Stimulated activated CD4-positive, alpha-beta T cell treated with anti-CD3 and anti-CD28 coated beads, Interleukin-2, amount 100 ng/mL, for 24 hours (primary cell): ENCODE measurements at regions not wholly inside any gene's neighbourhood (a gene's known extent, or its start where the extent isn't known, plus 50 kb on each side); places are given as distances from the start of the nearest gene placed in this dataset.

ENCODE experiments used
- DNase-seq, 2 donors: peaks; one replicate each; pipeline ENCODE4 v3.0.0-alpha.2; 2020

DNA sequence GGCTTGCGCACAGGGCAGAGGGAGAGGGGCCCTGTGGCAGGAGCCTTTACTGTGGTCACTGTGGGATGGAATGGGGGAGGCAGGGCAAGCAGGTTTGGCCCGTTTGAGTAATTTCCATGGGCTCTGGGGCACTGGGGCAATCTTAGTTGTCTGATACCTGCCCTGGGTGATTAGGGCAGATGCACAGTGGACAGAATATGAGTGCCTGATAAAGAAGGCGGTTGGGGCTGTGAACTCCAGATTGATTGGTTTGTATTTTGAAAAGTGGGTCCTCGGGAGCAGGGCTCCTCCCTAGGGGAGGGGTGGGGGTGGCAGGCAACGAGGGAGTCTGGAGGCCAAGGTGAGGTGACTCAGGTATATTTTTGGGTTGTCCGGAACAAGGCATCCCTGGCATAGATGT lies 247.5 kb downstream of the NSG2 start:
- no peak for DNase-seq

DNA sequence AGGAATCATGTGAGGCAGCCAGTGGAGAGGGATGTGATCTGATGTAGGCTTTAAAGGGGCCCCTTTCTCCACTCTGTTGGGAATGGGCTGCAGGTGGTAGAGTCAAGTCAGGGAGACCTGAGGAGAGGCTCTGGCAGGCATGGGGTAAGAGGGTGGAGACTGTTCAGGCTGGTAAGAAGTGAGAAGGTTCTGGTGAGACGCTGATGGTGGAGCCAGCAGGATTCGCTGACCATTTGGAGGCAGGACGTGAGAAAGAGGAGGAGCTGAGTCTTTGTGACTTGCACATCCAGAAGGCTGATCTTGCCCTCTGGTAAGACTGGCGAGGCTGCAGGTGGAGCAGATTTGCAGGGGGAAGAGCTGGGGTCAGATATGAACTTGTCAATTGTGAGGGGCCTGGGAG lies 248.0 kb downstream of the NSG2 start:
- DNase-seq, result no peak

DNA sequence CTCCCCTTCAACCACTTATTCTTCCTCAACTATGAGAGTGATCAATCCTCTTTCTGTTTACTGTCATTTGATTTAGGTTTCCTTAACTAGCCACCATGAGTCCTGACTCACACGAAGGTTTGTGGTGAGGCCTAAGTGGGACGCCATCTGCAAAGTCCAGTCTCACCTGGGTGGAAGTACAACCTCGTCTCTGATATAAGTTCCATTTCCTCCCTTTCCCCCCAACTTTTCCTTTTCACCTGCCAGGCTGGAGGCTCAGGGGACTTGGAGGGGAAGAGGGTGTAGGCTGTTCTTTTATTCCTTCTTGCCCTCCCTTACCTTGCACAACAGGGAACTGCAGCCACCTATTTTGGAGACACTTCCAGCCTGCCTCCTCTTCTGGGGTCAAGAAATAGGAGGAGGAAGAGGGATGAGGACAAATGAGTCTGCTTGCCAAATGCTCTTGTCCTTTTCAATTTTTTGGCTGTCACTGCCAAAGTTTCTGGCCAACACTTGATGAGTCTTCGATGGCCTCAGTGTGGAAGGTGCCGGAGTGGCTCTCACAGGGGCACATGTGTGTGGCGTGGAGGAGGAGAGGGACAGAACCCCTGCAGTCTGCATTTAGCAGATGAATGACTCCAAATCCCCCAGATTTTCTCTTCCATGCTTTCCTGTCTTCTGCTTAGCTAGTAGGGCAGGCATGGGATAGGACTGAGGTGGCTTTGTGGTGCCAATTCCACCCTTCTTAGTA lies 249.6 kb downstream of the NSG2 start:
- no peak for DNase-seq

DNA sequence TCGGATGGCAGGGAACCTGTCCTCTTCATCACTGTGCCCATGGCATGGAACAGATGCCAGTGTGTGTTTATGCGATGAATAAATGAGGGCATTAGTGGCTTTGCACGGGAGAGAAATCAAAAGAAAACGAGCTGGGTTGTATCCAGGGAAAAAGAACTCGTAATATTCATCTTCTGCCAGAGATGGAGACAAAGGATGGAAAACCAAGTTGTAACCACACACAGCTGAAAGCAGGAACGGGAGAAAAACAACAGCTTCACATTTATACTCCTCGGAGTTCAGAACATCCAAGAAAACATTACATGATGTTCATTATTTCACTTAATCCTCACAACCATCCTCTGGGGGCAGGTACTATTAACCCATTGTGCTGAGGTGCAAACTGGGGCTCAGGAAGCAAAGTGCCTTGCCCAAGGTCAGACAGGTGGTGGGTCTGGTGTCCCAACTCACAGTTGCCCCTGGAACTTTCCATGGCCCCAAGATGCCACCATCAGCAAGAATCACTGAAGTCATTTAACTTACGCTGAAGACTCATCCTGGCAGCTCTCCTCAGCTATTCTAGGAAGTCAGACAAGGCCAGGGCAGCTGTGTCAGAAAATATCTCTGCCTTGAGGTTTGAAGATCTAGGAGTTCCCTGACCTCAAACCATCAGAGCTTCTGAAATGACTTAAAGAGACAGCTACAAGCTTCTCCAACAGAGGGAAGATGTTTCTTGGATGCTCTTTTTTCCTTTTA lies 250.4 kb downstream of the NSG2 start:
- no peak for DNase-seq

DNA sequence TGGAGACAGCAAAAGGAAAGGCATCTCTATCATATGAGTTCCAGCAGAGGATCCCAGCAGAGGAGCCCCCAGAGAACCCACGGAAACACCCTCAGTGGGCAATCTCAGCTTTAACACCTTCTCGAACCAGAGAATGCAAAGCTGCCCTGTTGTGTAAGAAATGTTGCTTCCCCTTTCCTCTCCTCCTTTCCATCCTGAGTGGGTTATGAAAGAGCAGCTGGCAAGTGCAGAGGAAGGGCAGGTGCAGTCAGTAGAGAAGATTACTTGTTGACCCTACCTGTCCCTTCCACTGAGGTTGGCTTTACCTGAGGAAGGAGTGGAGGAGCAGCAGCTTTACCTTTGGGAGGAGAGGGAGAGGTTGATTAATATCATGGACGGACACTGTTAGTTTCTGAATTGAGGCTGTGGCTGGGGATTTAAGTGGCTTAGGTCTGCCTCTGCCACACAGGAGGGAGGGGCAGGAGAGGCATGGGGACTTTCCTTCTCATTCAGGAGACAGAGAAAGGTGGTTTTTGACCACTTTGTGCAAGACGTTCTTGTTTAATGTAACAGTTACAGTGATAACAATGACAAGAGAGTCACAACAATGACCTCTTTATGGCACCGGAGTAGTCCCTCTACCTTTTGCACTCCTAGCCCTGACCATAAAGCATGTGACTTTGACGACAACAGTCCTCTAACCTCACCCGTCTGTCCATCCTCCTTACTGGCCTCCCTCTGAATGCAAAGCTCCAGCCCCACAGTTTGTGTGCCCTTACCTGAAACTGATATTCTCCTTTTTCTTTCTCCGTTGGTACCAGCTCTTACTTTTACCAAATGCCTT lies 254.8 kb downstream of the NSG2 start:
- DNase-seq, result no peak

DNA sequence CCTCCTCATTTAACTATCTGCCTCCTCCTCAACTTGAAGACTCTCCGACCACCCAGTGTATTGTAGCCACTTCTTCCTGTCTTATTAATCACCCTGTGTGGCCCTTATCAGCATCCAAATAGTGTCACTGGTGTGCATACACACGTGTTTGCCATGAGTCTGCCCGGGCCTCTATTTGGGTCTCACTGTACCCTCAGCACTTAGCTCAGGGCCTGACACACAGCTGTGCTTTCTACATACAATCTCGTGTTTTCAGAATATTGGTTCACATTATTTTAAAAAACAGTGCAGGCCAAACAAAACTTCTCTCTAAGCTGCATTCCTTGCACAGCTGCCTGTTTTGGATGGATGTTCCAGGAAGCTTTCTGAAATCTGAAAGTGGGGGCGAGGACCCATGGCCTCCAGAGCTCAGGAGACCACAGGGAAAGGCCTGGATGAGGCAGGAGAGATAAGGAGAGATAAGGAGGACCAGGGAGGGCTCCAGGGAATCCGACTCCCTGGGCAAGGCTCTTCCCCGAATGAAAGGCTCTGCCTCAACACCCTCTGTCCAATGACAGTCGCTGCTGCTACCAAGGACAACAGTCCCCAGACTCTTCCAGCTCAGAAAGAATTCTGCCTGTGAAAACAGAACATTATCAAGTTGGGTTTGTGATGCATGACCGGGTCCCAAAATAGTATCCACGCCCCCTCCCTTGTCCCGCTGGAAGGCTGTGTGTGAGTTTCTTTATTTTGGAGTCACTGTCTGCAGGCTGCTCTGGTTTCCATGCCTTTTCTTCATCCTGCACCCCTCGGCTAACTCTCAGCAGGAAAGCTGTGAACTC lies 255.6 kb downstream of the NSG2 start:
- no peak for DNase-seq

DNA sequence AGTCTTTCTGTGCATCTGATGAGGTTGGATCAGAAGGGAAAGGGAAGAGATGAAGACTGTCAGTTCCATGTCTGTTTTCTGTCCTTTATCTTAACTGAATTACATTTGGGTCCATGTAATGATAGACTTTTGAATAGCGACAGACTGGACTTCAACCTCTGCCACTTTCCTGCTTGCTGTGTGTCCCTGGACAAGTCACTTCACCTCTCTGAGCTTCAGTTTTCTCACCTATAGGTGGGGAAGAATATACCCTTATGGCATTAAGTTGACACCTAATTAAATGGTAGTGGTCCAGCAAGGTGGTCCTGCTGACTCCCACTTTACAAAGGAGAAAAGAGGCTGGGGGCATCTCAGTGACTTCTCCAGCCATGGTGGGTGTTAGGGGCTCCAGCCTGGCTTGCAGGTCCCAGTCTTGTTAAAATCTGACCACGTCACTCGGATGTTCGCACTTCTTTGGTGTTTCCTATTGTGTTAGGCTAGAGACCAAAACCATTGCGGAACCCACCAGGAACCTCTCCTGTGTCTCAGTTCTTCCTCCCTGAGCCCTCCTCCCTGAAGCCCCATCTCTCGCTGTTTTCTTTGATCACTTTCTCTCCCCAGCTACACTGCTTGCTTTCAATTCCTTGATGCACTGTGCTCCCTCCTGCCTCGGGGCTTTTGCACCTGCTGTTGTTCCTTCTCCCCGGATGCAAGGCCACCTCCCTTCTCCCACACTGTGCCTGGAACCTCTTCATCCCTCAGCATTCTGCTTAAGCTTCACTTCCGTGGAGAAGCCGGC lies 256.5 kb downstream of the NSG2 start:
- no peak for DNase-seq

DNA sequence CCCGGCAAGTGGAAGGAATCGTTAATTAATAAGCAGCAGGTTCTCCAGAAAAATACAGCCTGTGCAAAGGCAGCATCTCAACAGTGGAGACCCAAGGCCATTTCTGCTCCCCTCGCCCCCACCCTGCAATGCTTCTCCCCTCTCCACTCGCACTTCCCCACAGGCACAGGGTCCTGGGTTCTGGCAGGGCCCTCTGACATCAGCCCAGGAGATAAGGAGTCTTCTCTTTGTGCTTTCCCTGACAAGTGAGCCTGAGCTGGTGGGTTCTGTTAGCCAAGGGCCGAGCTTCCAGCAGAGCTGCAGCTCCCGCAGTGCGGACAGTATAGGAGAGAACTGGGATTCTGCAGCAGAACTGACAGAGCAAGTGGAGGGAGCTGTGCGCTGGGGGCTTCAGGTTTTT lies 257.5 kb downstream of the NSG2 start:
- DNase-seq, result no peak

DNA sequence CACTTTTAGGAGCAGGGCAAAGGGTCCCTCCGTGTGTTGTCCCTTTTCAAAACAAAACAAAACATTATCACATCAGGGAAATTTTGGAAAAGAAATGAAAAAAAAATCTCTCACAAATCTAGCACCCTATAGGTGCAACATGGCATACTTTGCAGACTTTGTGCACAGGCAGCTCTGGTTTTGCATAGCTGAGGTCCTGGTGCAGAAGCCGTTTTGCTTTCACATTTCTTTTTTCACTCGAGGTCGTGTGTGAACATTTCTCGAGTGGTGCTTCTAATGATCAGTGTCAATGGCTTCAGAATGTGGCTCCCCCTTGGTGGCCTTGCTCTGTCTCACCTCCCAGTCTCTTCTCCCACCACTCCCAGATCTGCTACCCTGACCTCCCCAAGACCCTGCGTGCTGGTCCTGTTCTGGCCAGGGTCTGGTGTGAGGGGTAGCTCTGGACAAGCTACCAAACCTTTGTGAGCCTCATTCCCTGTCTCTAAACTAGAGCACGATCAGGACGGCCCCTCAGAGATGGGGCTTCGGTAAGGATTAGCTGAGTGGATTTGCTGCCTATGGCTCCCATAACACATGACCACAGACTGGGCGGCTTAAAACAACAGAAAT lies 258.0 kb downstream of the NSG2 start:
- no peak for DNase-seq

DNA sequence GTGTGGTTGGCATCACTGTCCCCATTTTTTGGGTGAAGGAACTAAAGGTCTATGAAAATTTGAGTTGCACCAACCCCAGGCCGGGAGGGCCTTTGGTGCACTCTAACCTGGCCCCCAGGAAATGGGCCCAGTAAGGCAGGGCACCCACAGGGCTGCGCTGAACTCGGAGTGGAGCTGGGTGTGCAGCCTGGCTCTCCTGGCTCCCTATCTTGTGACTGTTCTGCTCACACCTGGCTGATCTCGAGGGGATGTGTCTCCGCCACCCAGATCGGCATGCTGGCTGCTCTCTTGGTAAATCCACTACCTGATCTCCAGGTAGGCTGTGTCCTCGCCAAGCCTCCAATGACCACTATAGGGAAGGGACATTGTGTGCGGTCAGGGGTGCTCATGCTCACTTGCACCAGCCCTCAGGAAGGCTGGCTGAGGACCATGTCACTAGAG lies 259.8 kb downstream of the NSG2 start:
- no peak for DNase-seq

DNA sequence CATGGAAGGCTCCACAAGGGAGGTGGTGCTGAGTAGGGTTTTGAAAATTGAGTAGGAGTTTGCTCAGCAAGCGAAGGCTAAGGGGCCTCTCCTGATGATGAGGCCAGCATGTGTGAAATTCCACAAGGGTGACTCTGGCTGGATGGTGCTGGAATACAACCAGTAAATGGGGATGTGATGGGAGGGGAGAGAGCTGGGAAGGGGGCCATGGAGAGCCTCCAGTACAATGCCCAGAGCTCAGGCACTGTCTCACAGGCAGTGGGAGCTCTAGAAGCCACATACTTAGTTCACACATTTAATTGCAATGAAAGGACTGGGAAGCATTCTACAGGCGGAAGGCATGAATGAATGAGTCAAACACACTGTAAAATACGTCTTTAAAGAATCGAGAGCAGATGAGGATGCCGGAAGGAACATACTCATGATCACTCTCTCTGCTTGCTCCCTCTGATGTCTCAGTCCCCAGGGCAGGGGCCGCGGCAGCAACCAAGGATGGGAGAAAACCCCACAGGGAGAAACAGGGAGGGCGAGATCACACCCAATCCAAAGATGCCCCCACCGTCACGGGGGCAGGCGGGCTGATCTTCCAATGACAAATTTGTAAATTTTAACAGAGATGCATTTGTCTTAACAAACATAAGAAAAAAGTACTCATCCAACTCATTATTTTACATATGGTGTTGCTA lies 261.0 kb downstream of the NSG2 start:
- no peak for DNase-seq

DNA sequence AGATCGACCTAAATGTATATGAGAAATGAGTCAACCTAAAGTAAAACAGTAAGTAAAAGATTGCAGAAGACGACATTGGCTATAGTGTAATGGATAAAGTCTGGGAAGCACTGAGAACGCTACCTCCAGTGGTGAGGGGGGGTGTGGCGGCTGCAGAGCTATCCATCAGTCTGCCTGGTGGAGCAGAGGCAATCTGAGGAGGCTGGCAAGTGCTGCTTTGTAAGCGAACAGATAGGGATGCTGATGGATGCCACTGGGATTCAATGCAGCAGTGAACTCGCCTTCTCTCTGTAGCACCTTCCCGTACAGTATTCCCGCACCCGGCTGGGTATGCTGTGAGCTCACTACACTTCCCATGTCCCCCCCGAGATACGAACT lies 261.5 kb downstream of the NSG2 start:
- no peak for DNase-seq

DNA sequence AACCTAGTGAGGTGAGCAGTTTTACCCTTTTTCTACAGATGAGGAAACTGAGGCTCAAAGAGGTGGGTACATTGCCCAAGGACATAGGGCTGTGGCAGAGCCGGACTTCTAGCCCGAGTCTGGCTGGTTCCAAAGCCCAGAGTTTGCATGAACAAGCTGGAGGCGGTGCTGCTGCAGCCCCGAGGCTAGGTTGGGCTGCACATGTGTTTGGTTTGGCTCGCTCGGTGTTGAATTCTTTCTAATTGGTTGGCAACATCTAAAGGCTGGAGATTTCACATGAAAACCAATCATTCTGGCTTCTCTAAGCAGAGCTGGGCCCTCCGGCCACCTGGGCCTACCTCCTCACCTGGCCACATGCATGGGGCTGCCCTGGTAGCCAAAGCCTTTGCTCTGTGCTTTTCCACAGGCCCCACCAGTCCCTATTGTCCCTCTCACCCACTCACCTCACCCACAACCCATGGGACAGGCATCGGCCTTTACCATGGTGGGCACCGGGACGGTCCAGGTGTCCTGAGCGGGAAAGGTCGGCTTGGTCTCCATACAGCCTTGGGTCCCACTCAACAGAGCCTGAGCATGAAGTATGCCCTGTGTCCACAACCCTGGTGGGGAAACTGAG lies 262.3 kb downstream of the NSG2 start:
- DNase-seq, result no peak

DNA sequence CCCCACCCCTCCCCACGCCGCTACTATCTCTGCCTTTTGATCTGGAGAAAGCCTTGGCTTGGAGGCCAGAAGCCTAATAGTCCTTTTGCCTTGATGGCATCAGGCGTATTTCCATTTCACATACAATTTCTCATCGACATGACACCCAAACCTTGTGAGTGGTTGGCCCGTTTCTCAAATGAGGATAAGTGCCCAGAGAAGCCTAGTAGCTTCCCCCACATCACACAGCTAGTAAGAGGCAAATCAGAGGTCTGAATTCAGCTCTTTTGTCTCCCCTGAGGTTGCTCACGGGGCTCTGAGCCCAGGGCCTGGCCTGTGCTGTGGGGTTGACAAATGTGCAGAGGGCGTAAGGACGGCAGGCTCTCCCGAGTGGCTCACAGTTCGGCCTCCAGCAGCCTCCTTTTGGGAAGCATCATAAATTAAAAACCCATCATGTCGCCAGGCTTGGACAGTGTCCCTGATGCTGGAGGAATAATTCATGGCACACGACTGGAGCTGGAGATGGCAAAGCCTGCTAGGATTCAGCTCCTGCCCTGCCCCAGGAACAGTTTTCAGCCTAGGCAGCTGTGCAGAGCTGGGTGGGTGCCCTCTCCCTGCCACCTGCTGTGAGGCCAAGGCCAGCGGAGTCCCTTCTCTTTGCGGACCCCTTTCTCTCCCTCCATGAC lies 263.8 kb downstream of the NSG2 start:
- no peak for DNase-seq

DNA sequence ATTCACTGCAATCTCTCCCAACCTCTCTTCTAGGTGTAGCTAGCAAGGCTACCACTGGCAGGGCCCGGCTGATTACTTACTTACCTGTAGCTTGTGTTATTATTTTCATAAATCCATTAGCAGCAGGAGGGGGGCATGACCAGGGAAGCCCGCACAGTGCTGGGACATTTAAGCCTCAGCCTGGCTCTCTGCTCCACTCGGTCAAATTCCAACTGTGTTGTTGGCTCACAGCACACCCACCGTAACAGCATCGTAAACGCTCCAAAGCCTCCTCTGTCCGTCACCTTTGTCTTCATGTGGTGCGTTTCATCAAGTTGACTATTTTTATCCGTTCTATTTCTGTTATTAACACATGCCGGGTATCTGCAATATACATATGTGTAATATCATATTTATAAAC lies 264.7 kb downstream of the NSG2 start:
- no peak for DNase-seq

DNA sequence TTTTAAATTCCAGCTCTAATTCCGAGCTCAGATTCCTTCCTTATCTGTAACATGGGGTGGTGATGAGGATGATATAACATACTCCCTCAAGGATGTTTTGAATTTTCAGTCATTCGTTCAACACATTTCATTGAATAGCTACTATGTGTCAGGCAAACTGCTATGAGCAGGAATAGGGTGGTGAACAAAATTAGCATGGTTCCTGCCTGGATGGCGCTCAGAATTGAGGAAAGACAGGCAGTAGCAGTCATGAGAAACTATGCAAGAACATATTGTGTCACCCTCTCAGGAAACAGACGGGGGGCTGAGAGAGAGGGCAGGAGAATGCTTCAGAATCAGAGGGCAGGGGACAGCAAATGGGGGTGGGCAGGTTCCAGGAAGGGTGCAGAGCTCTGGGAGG lies 265.2 kb downstream of the NSG2 start:
- no peak for DNase-seq

DNA sequence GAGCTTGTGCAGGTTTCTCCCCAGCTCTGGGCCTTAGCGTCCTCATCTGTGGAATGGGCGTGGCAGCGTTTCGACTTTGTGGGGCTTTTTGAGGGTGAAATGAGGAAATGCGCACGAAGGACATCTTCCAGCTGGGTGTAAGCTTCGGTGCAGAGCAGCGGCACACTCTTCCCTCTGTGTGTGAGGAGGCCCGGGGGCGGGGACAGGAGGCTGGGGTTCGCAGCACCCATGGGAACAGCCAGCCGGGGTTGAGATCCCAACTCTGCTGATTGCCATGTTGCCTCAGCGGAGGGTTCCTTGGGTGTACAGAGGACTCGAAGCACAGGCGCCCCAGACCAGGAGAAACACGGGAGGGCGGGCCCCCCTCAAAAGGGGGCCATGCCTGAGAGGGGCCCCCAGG lies 265.6 kb downstream of the NSG2 start:
- no peak for DNase-seq

DNA sequence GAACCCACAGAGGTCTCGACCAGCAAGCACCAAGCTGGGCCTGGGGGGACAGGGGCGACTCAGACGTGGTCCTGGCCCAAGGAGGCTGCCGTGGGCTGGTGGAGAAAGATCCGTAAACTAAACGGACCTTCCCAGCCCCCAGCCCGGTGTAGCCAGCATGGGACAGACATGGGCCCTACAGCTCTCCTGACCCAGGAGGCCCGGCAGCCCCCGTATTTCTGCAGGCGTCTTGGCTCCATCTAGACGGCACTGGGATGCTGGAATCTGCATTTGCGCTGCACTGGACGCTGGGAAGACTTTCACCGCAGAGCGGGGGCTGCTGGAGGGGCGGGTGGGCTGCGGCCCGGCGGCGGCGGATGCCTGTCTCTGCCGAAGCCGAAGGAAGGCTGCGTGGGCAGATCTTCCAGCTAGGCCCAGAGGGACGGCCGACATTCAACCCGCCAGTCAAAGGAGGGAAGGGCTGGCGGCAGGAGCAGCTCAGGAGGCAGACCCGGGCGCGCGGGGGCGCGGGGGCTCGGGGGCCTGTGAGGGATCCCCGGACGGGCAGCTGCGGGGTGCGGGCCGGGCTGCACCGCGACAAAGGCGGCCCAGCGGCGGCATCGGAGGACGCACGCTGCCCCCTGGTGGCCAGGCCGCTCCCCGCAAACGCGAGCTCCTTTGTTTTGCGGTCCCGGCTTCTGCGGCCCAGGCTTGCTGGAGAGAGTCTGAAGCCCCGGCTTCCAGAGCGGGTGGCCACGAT lies 266.2 kb downstream of the NSG2 start:
- DNase-seq, result peak; percentile 67 to 79

DNA sequence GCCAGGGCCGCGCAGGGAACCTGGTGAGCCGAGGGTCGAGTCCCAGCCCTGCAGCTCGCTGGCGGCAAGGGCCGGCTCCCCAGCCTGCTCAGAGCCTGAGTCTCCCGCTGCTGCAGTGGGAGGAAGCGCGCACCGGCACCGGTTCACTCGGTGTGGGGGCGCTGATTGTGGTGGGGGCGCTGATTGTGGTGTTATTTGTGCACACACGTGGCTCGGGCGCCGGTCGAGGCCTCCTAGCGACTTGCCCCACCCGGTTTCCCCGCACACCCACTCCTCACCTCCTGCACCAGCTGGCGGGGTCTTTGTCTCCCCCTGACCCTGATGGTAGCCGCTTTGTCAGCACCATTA lies 266.7 kb downstream of the NSG2 start:
- no peak for DNase-seq
